HEK293 (cell line): ENCODE measurements at regions not wholly inside any gene's neighbourhood (a gene's known extent, or its start where the extent isn't known, plus 50 kb on each side); places are given as distances from the start of the nearest gene placed in this dataset.

Experiments used
- CTCF ChIA-PET: fragments of 350-600 bp; formaldehyde crosslinking; extraction: SDS; loops from one replicate; lab custom pipeline; 2021; ENCODE audit warnings: antibody characterized with exemption; lab: Yijun Ruan, JAX
- POLR2A ChIA-PET: fragments of 300-600 bp; formaldehyde crosslinking; extraction: SDS; loops from one replicate; lab custom pipeline; 2020; ENCODE audit warnings: antibody characterized with exemption, inconsistent platforms; lab: Yijun Ruan, JAX
- H3K27ac ChIP-seq: fragments of 200-500 bp; sonication (Bioruptor generic); 2 replicates; pipeline ENCODE4 v1.5.1; 2014; ENCODE audit warnings: low read depth, low read length, control low read depth, inconsistent platforms; ENCODE audit errors: extremely low read depth
- H3K36me3 ChIP-seq, 2 experiments: fragments of 200-500 bp in 1 of 2; sonication (Bioruptor generic) in 1 of 2; 1 replicate in 1 of 2; 2 replicates in 1 of 2; pipeline ENCODE4 v1.5.1; 2014 to 2017; ENCODE audit warnings: inconsistent platforms in 2 of 2, low read length in 2 of 2; ENCODE audit not compliant: control insufficient read depth in 2 of 2, insufficient read depth in 1 of 2
- H3K4me1 ChIP-seq: fragments of 200-500 bp; sonication (Bioruptor generic); 2 replicates; pipeline ENCODE4 v1.5.1; 2014; ENCODE audit warnings: mild to moderate bottlenecking, low read length, inconsistent platforms; ENCODE audit not compliant: control insufficient read depth, insufficient read depth
- H3K4me3 ChIP-seq: 2 replicates; pipeline ENCODE4 v1.5.1; 2011; ENCODE audit warnings: low read depth, mild to moderate bottlenecking, control low read depth, low read length, moderate library complexity
- H3K9me3 ChIP-seq: fragments of 200-500 bp; sonication (Bioruptor generic); 2 replicates; pipeline ENCODE4 v1.5.1; 2014; ENCODE audit warnings: low read depth, low read length, inconsistent platforms; ENCODE audit not compliant: control insufficient read depth, insufficient read depth
- CTCF ChIP-seq: fragments of 450-650 bp; formaldehyde crosslinking; IDR thresholded peaks from 2 replicates; pipeline ENCODE4 v1.5.1; 2016; ENCODE audit warnings: missing biosample characterization, missing genetic modification characterization
- PATZ1 ChIP-seq: fragments of 450-650 bp; formaldehyde crosslinking; IDR thresholded peaks from 2 replicates; pipeline ENCODE4 v1.5.1; 2016; ENCODE audit warnings: missing biosample characterization, missing genetic modification characterization
- PRDM1 ChIP-seq: fragments of 450-650 bp; formaldehyde crosslinking; IDR thresholded peaks from 2 replicates; pipeline ENCODE4; 2016; ENCODE audit warnings: missing biosample characterization, missing genetic modification characterization
- ZBTB20 ChIP-seq: fragments of 450-650 bp; formaldehyde crosslinking; IDR thresholded peaks from 2 replicates; pipeline ENCODE4 v1.5.1; 2016; ENCODE audit warnings: missing biosample characterization, missing genetic modification characterization
- ZBTB26 ChIP-seq: fragments of 450-650 bp; formaldehyde crosslinking; optimal IDR thresholded peaks from 2 replicates; pipeline ENCODE3; 2016; ENCODE audit warnings: missing biosample characterization, mild to moderate bottlenecking, missing genetic modification characterization
- ZBTB49 ChIP-seq: fragments of 450-650 bp; formaldehyde crosslinking; IDR thresholded peaks from 2 replicates; pipeline ENCODE4 v1.5.1; 2016; ENCODE audit warnings: missing biosample characterization, missing genetic modification characterization, low read depth
- ZFP3 ChIP-seq: fragments of 450-650 bp; formaldehyde crosslinking; IDR thresholded peaks from 2 replicates; pipeline ENCODE4 v1.5.1; 2016; ENCODE audit warnings: low read depth, missing biosample characterization, missing genetic modification characterization
- ZNF174 ChIP-seq: fragments of 450-650 bp; formaldehyde crosslinking; IDR thresholded peaks from 2 replicates; pipeline ENCODE4 v1.5.0; 2017; ENCODE audit warnings: missing biosample characterization, mild to moderate bottlenecking, missing genetic modification characterization
- ZNF175 ChIP-seq: fragments of 450-650 bp; formaldehyde crosslinking; IDR thresholded peaks from 2 replicates; pipeline ENCODE4 v1.5.1; 2016; ENCODE audit warnings: missing biosample characterization, missing genetic modification characterization
- ZNF221 ChIP-seq: fragments of 450-650 bp; formaldehyde crosslinking; IDR thresholded peaks from 2 replicates; pipeline ENCODE4 v1.5.1; 2017; ENCODE audit warnings: missing biosample characterization, missing genetic modification characterization, borderline replicate concordance
- ZNF292 ChIP-seq: fragments of 450-650 bp; formaldehyde crosslinking; IDR thresholded peaks from 2 replicates; pipeline ENCODE4 v1.5.1; 2016; ENCODE audit warnings: low read depth, missing biosample characterization, missing genetic modification characterization, borderline replicate concordance
- ZNF335 ChIP-seq: fragments of 450-650 bp; formaldehyde crosslinking; conservative IDR thresholded peaks from 2 replicates; pipeline ENCODE4 v1.5.1; 2016; ENCODE audit warnings: missing biosample characterization, missing genetic modification characterization
- ZNF423 ChIP-seq: fragments of 450-650 bp; formaldehyde crosslinking; IDR thresholded peaks from 2 replicates; pipeline ENCODE4 v1.5.1; 2016; ENCODE audit warnings: missing biosample characterization, missing genetic modification characterization
- ZNF580 ChIP-seq: fragments of 450-650 bp; formaldehyde crosslinking; IDR thresholded peaks from 2 replicates; pipeline ENCODE4 v1.5.1; 2016; ENCODE audit warnings: missing biosample characterization, missing genetic modification characterization
- ZSCAN16 ChIP-seq: fragments of 450-650 bp; formaldehyde crosslinking; IDR thresholded peaks from 2 replicates; pipeline ENCODE4 v1.5.1; 2016; ENCODE audit warnings: missing biosample characterization, missing genetic modification characterization

- POLR2A ChIA-PET = no interaction called here
Measured at GRCh38 chr6:137772541-137773250, 94.4 kb upstream of the TNFAIP3 start.

More at GRCh38 chr6:137772541-137773250, 94.4 kb upstream of the TNFAIP3 start:
- Histone ChIP-seq H3K9me3 (no peaks in the 10 kb centered on the region), H3K4me3 (no peak overlapping the region), H3K36me3 (no peaks in the 10 kb centered on the region), H3K27ac (no peak overlapping the region), H3K4me1 (no peaks in the 10 kb centered on the region)
- TF ChIP-seq ZBTB26 (tag by site-specific recombination) (no peak), ZNF580 (tag by site-specific recombination) (no peak), PRDM1 (tag by site-specific recombination) (no peak), ZNF423 (tag by site-specific recombination) (no peak), ZNF174 (tag by site-specific recombination) (no peak), ZFP3 (tag by site-specific recombination) (no peak), ZBTB20 (no peak), ZNF335 (no peak), ZNF292 (tag by site-specific recombination) (no peak), CTCF (tag by site-specific recombination) (no peak), ZNF175 (tag by site-specific recombination) (no peak), ZSCAN16 (tag by site-specific recombination) (no peak), ZNF221 (tag by site-specific recombination) (no peak), PATZ1 (no peak), ZBTB49 (tag by site-specific recombination) (no peak)
- CTCF ChIA-PET = no interaction called here
